NCI-H446 (cell line): ENCODE measurements at regions not wholly inside any gene's neighbourhood (a gene's known extent, or its start where the extent isn't known, plus 50 kb on each side); places are given as distances from the start of the nearest gene placed in this dataset.
"Not testable (repeated sequence)": the region's sequence is repeated elsewhere in the genome, so short reads cannot be mapped to it uniquely, and the experiment has no call there.

Experiments used
- DNase-seq, 2 experiments: peaks; one replicate each; lab custom pipeline; 2025; lab: John Stamatoyannopoulos, UW

DNA sequence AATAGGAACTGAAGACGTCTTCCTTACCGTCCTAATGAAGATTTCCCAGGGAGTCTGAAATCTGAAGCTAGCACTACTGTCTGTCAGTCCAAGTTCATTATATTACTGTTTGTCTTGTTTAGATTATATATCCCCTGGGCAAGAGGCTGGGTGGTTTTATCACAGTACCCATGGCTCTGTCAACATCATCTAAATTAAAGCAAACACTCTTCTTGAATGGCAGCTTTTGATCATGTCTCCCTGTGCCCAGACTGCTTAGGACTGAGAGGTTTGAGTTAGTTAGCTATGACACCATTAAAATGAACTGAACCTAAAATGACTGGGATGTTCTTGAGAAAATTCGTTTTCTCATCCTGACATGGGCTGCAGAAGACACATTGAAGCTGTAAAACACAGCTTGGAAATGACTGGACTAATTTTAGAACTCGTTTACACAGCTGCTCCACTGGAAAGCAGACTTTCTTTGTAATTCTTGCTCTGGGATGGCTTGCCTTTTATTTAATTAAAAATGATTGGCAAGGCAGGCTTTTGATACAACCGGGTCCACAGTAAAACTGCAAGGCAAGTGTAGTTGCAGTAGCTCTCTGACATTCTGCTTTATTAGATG, 243.5 kb downstream of the MFSD1 start:
- no peak for DNase-seq

DNA sequence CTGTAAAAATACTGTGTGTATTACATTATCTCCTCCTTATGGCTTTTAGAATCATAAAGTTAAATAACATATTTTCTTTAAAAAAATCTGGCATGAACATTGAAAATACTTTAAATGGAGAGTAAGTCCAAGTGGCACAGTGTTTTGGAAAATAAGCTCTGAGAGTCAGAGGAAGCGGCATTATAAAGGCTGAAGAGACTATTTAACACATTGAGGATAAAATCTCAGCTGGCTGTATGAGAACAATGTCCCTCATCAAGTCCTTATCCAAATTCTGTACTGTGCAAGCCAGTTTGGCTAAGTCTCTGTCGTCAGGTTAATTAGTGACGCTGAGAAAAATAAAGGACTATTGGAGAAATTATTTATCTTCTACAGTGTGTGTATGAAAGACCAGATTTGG, 245.5 kb downstream of the MFSD1 start:
- DNase-seq, result no peak

DNA sequence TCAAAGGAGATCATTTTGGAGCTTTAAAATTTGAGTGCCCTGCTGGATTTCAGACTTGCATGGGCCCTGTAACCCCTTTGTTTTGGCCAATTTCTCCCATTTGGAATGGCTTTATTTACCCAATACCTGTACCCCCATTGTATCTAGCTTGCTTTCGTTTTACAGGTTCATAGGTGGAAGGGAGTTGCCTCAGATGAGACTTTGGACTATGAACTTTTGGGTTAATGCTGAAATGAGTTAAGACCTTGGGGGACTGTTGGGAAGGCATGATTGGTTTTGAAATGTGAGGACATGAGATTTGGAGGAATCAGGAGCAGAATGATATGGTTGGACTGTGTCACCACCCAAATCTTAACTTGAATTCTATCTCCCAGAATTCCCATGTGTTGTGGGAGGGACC, 250.6 kb downstream of the MFSD1 start:
- DNase-seq, result not testable (repeated sequence)

DNA sequence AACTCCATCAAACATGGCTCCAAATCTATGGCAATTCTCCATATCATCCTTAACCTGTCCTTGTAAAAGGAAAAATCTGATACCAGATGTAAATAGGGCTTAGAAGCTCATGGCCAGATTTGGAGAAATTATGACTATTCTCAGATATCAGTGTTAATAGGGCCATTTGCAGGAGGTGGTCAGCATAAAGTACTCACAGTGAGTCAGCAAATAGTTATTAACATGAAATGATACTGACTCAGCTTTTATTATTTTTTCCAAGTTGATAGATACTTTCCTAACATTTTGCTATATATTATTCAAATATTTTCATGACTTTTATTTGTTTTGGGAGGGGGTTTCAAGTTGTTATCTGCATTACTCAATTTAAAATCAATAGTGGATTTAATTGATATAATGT, 255.8 kb downstream of the MFSD1 start:
- DNase-seq, result no peak

DNA sequence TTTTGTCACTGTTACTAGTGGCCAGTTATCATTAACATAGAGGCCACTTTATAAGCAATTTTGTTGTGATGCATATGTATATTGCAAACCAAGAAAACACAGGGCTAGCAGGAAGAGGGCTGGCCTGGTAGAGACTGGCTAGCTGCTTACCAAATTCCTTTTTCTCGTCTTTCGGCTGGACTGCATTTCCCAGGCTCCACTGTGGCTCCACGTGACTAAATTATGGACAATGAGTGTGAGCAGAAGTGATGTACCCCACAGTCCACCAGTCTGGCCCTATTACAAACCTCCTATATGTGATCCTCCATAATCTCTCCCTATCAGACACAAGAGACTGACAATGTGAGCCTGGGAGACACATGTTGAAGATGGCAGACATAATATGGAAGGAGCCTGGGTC, 257.0 kb downstream of the MFSD1 start:
- no peak for DNase-seq

DNA sequence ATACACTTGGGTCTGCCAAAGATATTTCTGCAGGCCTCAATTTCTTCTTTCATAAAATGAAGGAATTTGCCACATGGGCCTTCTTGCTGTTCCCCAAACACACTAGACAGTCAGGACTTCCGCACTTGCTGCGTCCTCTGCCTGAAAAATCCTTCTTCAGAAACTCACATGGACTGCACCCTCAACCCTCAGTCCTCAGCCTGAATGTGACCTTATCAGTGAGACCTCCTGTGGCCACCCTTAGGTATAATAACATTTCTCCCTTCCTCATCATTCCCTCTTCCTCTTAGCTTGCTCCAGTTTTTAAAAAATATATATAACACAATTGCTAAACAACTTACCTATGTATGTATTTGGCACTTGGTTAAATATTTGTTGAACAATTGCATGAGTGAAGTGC, 257.5 kb downstream of the MFSD1 start:
- no peak for DNase-seq

DNA sequence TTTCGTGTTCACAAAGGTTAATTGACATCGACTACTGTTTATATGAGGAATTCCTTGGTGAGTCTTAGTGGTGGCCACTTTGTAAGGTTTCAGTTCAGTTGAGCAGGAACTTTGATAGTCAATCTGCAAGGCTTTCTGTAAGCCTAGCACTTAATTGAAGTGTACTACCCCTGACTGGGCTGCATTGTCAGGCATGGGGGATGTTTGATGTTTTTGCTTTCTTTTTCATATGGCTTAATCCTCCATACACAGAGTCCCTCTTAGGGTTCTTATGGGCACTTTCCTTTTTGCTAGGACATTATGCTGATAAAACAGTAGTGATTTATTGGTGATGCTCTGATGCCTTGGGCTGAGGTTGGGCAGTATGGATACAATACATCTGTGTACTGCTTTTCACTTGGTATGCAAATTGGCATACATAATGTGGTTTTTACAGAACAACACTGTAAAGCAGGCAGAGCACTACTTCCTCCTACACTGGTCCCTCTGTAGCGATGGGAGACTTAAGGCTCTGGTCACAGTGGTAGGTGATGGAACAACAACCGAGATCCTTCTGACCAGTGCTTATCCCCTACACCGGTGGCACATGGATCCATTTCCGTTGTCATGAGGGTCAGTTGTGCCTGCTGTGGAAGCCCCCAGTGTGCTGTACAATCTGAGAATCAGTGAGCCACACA, 261.0 kb downstream of the MFSD1 start:
- DNase-seq, result no peak

DNA sequence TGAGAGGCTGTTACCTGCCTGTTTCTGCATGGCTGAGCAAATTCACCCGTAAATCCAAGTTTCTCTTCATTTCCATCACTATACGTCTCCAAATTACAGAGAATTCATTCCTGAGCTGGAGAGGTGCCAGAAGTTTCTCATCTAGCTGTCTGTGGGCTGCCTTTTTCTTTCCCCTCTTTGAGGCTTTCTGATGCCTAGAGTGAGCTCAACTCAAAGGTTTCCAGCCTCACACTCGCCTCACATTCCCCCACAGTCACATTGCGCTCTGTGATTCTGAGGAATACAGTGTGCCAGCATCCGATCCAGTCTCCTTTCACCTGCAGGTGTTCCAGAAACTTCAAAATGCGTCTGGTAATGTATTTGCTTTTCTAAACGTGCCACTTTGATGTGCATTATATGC, 267.2 kb downstream of the MFSD1 start, which contains the start of gene IQCJ:
Gene IQCJ, plus strand, starts transcription at position 229 of the 400 bp plus-strand sequence.
- no peak for DNase-seq

DNA sequence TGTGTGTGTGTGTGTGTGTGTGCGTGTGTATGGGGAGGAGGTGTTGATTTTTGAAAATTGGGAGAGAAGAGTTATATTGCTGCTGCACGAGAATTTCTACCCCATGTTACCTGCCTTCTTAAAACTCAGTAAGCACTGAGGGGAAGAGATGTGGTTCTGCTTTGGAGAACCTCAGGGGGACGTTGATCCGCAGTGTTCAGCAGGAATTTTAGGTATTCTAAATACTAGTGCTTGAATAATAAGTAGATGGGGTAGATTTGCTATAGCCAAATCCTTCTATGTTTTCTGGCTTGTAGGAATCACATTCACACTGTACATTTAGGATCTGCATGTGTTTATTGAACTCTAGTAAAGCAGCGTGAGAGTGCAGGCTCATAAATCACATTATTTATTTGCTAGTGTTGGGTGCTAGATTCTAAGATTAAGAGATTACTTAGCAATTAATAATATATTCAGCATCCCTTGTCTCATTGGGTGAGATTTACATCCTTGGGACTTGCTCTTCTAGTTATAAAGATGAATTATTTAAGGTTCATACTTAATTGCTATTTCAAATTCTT, 268.1 kb downstream of the MFSD1 start:
- no peak for DNase-seq

DNA sequence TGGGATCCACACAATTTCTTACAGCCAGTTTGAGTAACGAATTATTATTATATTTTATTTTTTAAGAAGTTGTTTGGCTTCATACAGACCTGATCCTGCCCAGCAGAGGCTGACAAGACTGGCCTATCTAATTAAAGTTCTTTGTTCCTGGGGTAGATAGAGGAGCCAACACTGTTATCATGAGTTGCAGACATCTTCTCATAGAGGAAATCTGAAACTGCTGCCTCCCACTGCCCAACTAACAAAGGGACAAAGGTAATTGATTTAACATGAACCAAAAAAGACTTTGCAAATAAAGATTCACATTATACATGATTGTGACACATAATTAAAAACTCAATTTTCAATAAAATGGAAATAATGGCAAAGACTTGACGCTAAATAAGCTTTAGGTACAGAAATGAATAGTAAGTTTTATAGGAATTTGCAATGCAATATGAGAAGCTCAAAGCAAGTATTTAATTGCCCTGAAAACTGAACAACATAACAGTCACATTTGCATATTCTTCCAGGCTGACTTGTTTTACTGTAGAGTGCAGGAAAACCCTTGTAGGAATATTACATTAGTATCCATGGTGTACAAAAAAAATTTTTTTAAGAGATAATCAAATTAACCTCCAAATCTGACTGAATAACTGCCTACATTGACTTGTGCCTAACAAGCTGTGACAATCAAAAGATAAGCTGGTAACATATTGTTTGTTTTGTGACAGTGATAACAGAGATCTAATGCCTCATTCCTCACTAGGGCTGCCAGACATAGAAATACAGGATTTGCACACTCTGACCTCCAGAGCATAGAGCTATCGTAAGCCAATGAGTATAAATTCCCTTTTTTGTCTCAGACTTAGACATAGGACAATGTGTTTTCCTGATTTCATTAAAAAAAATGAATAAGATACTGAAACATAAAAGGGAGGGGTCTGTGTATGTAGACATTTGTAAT, 273.2 kb downstream of the MFSD1 start:
- DNase-seq, result no peak

DNA sequence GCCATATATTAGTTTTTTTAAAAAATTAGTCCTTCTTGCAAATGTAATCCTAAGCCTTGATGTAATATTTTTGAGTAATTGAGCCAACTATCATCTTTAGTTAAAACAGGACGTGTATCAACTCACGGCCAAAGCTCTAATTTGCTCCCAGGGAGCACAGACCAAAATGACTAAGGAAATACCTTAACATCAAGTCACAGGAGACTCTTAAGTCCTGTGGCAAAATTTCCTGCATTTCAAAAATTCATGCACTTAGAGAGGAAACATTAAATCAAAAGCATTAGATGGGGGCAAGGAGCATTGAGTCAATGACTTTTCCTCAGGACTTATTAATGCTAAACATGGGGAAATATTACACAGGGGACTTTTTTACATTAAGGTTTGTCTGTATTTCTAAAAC, 276.0 kb downstream of the MFSD1 start:
- DNase-seq, result no peak

DNA sequence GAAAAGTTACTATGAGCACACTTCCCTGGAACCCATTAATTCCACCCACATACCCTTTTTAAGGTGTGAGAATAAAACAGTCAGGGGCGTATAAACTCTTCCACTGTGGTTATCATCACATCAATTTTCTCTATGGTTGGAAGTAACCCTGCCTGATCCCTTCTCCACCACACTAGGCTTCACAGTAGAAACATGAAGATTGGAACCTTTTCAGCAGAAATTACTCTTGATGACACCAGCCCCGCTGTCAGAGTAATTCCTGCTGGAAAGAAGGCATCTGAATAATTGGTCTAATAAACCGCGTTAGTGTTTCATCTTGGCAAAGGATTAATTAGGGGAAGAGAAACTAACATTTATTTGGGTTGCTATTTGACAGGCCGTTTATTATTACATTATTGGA, 278.4 kb downstream of the MFSD1 start:
- DNase-seq, result no peak

DNA sequence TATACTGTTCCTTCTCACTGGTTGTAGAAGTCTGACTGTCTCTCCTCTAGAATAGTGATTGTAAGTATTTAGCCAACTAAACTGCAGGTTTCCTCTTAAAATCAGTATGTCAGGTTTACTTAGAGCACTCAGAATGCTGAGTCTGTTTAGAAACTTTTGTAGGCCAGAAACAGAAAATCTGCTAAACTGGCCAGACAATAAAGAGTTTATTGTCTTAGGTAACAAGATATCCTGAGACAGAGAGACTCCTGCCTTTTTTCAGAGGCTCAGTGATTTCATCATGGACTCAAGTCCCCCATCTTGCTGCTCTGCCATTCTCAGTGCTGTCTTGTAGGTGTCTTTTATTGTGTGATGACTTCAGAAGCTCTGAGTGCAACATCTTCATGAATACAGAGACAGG, 279.0 kb downstream of the MFSD1 start:
- DNase-seq, result no peak

DNA sequence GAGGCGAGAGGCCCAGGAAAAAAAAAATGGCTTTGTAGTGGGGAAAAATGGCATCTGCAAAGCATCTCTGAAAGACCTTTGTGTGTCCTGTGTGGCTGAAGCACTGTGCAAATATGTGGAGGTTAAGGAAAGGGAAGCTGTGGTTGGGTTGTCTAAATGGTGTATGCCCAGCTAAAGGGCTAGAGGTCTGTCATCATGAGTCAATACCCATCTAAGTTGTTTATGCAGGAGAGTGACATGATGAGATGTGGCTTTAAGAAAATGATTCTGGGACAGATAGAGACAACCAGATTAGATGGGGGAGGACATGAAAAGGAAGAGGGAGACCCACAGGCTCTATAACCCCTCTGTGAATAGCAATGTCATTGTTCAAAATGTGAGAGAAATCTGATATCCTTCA, 280.7 kb downstream of the MFSD1 start:
- DNase-seq, result no peak

DNA sequence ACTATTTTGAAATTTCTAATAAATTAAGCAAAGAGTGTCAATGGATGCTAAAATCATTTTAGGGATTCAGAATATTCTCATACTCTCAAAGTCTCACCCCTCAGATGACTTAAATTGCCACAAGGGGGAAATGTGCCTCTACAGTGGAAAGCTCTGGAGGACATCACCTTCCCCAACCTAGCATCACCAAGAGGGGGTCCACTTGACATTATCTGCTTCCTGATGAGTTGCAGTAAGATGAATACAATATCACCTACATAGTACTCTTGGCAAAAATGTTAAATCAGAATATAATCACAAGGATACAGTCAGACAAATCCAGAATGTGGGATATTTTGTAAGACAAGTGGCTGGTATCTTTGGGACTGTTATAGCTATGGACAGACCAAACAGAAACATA, 290.1 kb downstream of the MFSD1 start:
- DNase-seq, result no peak

DNA sequence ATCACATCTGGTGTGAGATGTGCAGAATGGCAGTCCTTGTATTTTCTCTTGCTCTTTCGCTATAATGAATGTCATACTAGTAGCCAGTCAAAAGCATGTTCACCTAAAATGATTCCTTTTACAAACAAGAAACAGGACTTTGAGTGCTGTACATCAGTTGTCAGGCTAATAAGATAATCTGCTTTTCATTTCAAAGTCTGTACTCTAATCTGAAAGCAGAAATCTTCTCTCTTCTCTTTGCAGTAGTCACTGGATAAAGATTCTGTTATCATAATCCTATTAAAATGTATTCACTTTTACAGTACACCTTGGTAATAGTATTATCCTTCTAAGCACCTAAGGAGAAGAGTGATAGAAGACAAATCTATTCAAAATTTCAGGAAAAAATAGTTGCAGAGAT, 300.1 kb downstream of the MFSD1 start:
- DNase-seq, result no peak

DNA sequence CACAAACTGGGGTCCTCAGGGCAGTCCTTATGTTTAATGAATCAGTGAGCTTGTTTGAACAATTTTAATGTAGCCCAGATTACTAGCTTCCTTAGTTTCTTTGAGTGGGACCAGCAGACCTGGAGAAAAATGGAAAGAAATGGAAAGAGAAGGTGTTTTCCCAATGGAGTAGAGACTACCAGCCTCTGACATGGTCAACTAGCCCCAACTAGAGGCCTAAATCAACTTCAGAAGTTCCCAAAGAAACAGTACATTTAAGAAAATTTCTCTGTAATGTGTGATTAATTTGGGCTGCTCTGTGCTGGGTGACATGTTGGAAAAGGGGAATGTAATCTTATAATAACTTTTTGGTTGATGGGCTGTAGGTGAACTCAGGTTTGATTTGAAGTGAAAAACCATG, 310.9 kb downstream of the MFSD1 start:
- no peak for DNase-seq

DNA sequence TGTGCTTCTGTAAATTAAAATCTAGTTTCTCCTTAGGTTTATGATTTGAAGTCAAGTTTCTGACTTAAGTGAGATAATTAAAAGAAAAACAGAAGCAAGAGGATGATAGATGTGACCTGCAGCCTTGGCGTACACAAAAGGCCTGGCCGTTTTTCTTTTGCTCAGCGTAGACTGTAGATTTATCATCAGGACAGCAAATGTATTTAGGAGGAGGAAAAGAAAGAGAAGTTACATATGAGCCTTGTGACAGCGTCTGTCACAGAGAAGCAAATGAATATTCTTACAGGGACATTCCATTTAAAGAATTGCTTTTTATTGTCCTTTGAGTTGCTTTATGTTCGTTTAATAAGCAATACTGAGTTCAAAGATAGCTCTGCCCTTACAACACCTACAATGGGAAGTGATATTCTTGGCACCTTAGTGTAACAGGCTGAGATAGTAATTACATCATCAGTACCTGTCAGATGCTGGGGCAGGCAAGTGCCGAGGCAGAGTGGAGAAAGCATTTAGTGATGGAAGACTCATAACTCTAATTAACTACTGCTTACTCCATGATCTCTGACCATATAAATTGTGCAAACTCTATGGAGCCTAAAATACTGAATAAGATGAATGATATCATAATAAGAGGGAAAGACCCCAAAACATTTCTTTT, 311.5 kb downstream of the MFSD1 start:
- DNase-seq, result no peak

DNA sequence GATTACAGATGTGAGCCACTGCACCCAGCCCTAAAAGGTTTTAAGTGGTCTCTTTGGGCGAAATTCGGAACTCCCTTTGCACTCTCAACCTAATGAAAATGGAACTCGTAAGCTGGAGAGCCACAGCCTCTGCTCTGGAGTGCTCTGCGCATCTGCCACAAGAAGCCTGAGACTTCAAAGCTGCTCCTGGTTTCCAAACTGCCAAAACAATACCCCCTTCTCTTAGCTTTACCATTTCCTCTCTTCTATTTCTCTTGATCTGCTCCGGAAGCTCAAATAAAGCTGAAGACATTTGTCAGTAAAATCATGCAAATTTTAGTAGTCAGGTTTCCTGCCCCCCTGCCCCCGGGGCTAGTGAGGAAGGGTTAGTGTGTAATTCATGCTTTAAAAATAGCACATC, 312.7 kb downstream of the MFSD1 start:
- no peak for DNase-seq

DNA sequence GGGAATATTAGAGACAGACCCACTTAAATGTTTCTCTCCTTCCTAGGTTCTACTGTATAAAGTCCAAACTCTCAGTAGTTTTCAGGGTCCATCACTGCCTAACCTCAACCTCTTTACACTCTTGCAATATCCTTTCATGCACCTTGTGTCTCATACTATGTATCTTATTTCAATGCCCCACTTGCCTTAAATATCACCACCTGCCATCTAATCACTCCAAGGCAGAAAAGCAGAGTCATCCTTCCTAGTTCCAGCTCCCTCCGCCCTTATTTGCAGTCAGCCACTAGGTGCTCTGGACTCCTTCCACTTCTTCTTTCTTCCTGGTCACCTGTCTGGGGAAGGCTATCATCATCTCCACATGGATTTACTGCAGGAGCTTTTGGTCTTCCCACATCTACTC, 322.0 kb downstream of the MFSD1 start:
- DNase-seq, result no peak

DNA sequence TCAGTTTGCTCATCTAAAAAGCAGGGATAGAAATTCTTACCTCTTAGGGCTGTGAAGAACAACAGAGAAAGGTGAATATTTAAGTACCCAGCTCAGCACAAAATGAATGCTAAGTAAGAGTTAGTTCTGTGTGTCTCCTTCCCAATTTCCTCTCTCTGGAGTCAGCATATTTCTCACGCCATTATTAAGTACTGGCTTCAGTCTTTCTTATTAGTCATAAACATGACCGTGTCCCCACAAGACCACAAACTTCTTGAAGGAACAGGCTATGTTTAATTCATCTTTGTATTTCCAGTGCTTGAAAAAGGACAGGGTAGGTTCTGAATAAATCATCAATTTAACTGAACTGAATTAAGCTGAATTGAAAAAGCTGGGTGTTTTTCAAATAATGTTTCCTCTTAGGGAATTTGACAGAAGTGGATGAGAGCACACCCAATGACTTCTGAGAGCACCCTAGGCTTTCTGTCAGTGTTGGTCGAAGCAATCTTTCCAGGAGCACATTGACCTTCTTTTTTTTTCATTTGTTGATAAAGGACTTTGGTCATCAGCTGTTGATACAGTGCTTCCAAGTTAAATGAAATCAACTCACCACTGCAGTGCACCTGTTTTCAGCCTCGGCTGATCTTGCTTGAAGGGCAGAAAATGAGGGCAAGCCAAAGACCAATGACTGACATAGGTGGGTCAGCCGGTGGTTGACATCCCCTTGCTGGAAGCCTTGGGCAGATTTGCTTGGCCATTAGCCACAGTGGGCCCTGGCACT, 324.6 kb downstream of the MFSD1 start:
- DNase-seq, result no peak
